Mucosa of stomach (tissue), 1 donor: ENCODE measurements at regions not wholly inside any gene's neighbourhood (a gene's known extent, or its start where the extent isn't known, plus 50 kb on each side); places are given as distances from the start of the nearest gene placed in this dataset.

Experiments used
- H3K27me3 ChIP-seq: one replicate; pipeline ENCODE4 v1.7.0; 2013; ENCODE audit warnings: mild to moderate bottlenecking, low read length; ENCODE audit not compliant: control insufficient read depth, insufficient read depth
- H3K36me3 ChIP-seq: one replicate; pipeline ENCODE4 v1.7.0; 2013; ENCODE audit warnings: low read length; ENCODE audit not compliant: control insufficient read depth, insufficient read depth
- H3K4me1 ChIP-seq: one replicate; pipeline ENCODE4 v1.7.0; 2013; ENCODE audit warnings: mild to moderate bottlenecking, low read length; ENCODE audit not compliant: control insufficient read depth, insufficient read depth
- H3K4me3 ChIP-seq: one replicate; pipeline ENCODE4 v1.7.0; 2013; ENCODE audit warnings: low read length
- H3K9ac ChIP-seq: one replicate; pipeline ENCODE4 v1.7.0; 2013; ENCODE audit warnings: mild to moderate bottlenecking, low read length, moderate library complexity
- H3K9me3 ChIP-seq: one replicate; pipeline ENCODE4 v1.7.0; 2013; ENCODE audit warnings: mild to moderate bottlenecking, low read length, moderate library complexity; ENCODE audit not compliant: control insufficient read depth
- donor health status: Pancreatic carcinoma.

DNA sequence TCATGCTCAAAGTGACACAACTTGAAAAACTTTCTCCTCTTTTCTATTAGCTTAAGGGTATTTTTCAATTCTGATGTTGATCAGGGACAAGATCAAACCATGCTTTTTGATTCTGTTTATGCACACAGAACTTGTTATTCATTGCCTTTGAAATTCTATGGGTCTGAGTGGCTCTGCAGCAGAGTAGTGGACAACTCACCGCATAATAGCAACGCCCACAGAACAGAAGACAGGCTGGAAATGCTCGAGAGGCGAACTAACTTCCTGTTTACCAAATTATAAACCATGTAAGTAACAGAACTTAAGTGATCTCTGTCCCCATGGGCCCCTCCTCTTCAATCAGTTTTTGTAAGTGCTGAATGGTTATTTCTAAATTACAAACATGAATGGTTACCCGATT, 131.2 kb downstream of the CBLN2 start:
- Histone ChIP-seq H3K4me1 (no peaks in the 10 kb centered on the region), H3K9ac (no peak overlapping the region), H3K4me3 (no peak overlapping the region), H3K36me3 (no peaks in the 10 kb centered on the region), H3K27me3 (no peaks in the 10 kb centered on the region), H3K9me3 (no peaks in the 10 kb centered on the region)

DNA sequence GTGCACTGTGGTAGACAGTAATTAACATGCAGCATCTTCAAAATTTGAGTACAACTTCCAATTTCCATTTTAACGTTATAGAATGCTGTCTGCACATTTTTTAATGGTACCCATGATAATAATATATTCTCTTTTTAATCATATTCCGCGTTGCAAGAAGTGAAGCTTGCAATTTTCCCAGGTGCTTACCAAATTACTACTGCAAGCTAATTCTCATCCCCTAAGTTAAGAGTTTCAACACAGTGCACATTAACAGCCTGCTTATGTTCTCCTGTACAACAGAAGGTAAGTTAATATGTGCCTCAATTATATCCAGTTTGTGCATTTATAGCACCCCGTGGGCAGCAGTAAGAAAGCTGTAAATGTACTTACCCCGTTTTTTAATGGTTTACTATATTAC, 132.9 kb downstream of the CBLN2 start:
- Histone ChIP-seq H3K4me1 (no peaks in the 10 kb centered on the region), H3K4me3 (no peak overlapping the region), H3K36me3 (no peaks in the 10 kb centered on the region), H3K27me3 (no peaks in the 10 kb centered on the region), H3K9ac (no peak overlapping the region), H3K9me3 (no peaks in the 10 kb centered on the region)

DNA sequence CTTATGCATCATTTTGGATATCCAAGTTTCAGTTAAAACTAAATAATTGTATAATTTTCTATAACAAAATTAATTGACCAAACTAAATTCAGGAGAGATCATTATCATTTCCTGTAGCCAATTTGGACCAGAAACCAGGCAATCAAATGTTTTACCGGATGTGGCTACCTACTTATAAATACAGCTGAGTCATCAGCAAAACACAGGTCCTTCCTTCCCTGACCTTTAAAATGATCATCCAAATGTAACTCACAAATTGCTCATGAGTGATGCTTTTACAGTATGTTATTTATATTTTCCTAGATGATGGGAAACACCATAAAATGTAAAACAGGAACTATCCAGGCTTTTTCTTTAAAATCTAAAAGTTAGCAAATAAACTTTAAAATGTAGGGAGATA, 133.7 kb downstream of the CBLN2 start:
- H3K9me3 ChIP-seq = no peaks in the 10 kb centered on the region

DNA sequence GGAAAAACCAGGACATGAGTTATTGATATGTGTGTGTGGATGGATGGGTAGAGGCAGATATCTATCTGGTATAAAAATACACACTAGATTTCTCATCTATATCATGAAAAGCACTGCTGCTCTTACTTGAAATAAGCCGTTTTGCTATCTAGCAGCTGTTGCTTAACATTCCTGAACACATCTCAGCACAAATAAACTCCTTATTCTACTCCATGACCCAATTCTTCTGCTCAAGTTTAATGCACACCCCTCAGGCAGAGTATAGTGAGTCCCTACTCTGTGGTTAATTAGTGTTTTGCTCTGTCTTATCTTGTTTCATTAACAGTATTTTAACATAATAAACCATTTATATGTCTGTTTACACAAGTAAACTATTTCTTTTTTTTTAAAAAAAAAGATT, 134.2 kb downstream of the CBLN2 start:
- Histone ChIP-seq H3K36me3 (no peaks in the 10 kb centered on the region), H3K9me3 (no peaks in the 10 kb centered on the region)

More for the DNA sequence above, 133.7 kb downstream of the CBLN2 start:
- Histone ChIP-seq H3K4me1 (no peaks in the 10 kb centered on the region), H3K9ac (no peak overlapping the region), H3K27me3 (no peaks in the 10 kb centered on the region), H3K4me3 (no peak overlapping the region), H3K36me3 (no peaks in the 10 kb centered on the region)

DNA sequence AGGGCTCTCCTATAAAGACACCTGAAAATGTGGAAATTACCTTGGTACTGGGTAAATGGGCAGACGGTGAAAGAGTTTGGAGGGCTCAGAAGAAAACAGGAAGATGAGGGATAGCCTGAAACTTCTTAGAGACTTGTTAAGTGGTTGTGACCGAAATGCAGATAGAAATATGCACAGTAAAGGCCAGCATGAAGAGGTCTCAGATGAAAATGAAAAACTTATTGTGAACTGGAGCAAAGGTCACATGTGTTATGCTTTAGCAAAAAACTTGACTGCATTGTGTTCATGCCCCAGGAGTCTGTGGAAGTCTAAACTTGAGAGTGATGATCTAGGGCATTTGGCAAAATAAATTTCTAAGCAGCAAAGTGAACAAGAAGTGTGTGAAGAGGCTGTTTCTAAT, 137.1 kb downstream of the CBLN2 start:
- H3K36me3 ChIP-seq = no peaks in the 10 kb centered on the region
- H3K9me3 ChIP-seq = no peaks in the 10 kb centered on the region
- no peak overlapping the region for H3K9ac ChIP-seq
- no peaks in the 10 kb centered on the region for H3K27me3 ChIP-seq
- H3K4me1 ChIP-seq = no peaks in the 10 kb centered on the region
- no peak overlapping the region for H3K4me3 ChIP-seq

More for the DNA sequence above, 134.2 kb downstream of the CBLN2 start:
- Histone ChIP-seq H3K4me1 (no peaks in the 10 kb centered on the region), H3K4me3 (no peak overlapping the region), H3K9ac (no peak overlapping the region), H3K27me3 (no peaks in the 10 kb centered on the region)

DNA sequence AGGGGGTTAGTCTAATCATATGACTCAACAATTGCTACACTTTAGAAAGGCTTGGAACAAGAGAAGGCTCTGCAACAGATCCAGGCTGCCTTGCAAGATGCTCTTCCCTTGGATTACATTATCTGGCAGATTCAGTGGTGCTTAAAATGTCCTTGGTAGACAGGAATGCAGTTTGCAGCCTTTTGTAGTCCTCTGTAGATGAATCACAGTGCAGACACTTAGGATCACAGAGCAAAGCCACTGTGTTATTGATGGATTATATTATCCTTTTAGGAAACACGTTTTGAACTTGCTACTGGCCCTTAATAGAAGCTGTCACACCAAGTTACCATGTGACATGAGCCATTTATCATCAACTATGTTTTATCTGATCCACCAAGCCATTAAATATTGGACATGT, 152.2 kb downstream of the CBLN2 start:
- Histone ChIP-seq H3K4me3 (no peak overlapping the region), H3K36me3 (no peaks in the 10 kb centered on the region), H3K4me1 (no peaks in the 10 kb centered on the region), H3K9me3 (no peaks in the 10 kb centered on the region), H3K9ac (no peak overlapping the region), H3K27me3 (no peaks in the 10 kb centered on the region)

DNA sequence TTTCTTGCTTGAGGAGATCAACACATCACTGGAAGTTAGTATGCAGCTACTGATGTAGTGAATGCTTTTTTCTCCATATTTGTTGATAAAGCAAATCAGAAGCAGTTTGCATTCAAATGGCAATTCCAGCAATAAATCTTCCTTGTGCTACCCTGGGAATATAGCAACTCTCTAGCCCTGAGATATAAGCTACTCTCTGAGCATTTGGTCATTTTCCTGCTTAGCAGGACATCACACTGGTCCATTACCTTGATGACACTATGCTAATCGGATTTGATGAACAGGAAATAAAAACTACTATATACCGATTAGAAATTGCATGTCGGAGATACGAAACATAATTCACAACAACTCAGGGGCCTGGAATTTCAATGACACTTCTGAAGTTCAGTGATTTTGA, 152.7 kb downstream of the CBLN2 start:
- H3K4me3 ChIP-seq = no peak overlapping the region
- no peak overlapping the region for H3K9ac ChIP-seq
- H3K9me3 ChIP-seq = no peaks in the 10 kb centered on the region
- H3K36me3 ChIP-seq = no peaks in the 10 kb centered on the region
- H3K27me3 ChIP-seq = no peaks in the 10 kb centered on the region
- no peaks in the 10 kb centered on the region for H3K4me1 ChIP-seq

DNA sequence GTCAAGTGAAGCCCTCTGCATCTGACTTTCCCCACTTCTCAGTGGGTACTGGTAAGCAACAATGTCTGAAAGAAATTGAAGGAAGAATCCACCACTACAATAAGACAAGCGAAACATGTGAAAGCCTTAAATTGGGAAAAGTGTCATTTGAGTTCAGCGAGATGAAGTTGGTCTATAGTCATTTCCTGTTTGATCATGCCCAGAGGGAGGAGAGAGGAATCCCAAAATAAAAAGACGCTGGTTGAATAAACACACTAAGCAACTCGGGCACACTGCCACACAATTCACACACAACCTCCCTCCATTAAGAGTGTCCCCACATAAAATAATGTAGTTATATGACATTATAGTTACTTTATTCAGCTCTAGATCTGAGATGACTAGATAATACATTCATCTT, 166.1 kb downstream of the CBLN2 start:
- Histone ChIP-seq H3K4me1 (no peaks in the 10 kb centered on the region), H3K27me3 (no peaks in the 10 kb centered on the region), H3K4me3 (no peak overlapping the region), H3K36me3 (no peaks in the 10 kb centered on the region), H3K9me3 (no peaks in the 10 kb centered on the region), H3K9ac (no peak overlapping the region)

DNA sequence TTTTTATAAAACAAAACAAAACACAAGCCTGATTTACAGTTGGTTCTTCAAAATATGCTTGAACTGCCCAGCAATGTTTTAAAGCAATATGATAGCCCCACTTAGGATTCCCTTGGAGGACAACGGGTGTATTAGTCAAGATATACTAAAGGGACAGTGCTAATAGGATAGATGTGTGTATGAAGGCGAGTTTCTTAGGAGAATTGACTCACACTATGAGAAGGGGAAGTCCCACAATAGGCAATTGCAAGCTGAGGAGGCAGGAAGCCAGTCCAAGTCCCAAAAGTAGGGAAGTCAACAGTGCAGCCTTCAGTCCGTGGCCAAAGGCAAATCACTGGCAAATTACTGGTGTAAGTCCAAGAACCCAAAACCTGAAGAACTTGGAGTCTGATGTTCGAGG, 167.9 kb downstream of the CBLN2 start:
- Histone ChIP-seq H3K9ac (no peak overlapping the region), H3K4me1 (no peaks in the 10 kb centered on the region), H3K36me3 (no peaks in the 10 kb centered on the region), H3K27me3 (no peaks in the 10 kb centered on the region), H3K9me3 (no peaks in the 10 kb centered on the region), H3K4me3 (no peak overlapping the region)

DNA sequence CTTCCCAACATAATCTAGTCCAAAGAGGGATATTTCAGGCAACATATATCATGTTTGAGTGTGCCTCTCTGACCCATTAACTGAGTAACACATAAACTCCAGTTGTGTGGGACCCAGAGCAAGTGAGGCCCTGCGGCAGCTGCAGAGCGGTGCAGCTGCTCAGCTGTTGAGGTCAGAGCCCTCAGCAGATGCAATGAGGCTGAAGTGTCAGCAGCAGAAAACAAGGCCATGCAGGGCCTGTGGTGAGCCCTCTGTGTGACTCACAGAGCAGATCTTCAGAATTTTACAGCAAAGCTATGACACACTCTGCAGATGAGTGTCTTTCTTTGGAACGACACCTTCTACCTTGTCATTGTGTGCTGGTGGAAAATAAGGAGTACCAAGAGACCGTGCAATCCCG, 168.5 kb downstream of the CBLN2 start:
- Histone ChIP-seq H3K4me3 (no peak overlapping the region), H3K9me3 (no peaks in the 10 kb centered on the region), H3K4me1 (no peaks in the 10 kb centered on the region)

DNA sequence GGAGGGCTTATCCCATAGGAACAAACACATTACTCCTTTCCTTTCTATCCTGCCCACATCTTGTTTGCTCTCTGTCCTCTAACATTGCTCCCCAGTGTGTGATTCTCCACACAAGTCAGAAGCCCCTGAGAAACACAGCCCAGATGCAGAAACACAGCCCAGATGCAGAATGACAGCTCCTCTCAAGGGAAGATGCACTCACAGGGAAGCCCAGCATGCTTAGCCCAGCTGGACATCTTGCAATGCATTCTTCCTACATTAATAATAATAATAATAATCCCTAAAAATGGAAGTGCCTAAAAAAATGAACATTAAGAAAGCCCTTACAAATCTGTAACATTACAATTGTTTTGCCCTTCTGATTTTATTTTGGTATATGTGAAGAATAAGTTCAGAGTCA, 172.1 kb downstream of the CBLN2 start:
- Histone ChIP-seq H3K36me3 (no peaks in the 10 kb centered on the region), H3K9me3 (no peaks in the 10 kb centered on the region), H3K9ac (no peak overlapping the region), H3K4me1 (no peaks in the 10 kb centered on the region), H3K4me3 (no peak overlapping the region), H3K27me3 (no peaks in the 10 kb centered on the region)

More for the DNA sequence above, 168.5 kb downstream of the CBLN2 start:
- Histone ChIP-seq H3K9ac (no peak overlapping the region), H3K36me3 (no peaks in the 10 kb centered on the region), H3K27me3 (no peaks in the 10 kb centered on the region)

DNA sequence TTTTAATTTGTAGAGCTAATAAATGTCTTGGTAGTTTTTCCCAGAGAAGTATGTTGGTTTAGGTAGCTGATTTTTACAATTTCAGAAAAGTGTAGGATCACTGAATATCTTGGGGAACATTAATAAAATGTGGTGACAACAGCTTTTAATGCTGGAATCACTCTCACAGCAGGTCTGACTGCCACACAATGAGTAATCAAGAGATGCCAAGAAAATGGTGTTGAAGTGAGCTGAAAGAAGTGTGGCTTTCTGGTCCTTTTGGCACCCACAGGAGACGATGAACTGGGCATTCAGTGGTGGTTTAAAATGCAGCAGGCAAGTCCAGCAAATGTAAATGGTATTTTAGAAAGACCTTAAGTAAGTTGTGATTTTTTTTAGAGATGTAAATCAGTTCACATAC, 175.8 kb downstream of the CBLN2 start:
- H3K4me1 ChIP-seq = no peaks in the 10 kb centered on the region
- no peak overlapping the region for H3K4me3 ChIP-seq
- no peak overlapping the region for H3K9ac ChIP-seq
- H3K27me3 ChIP-seq = no peaks in the 10 kb centered on the region
- H3K36me3 ChIP-seq = no peaks in the 10 kb centered on the region
- H3K9me3 ChIP-seq = no peaks in the 10 kb centered on the region

DNA sequence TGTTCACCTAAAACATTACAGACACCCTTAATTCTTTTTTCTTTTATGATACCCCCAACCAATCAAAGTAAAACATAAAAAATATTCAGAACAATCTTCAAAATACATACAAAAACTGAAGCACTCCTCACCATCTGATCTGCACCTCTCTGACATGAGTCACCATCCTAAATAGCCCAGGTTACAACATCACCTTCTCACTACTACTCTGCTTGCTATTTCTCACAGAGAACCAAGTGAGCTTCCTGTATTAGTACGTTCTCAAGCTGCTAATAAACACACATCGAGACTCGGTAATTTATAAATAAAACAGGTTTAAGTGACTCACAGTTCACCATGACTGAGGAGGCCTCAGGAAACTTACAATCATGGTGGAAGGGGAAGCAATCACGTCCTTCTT, 183.5 kb downstream of the CBLN2 start:
- H3K4me3 ChIP-seq = no peak overlapping the region
- H3K36me3 ChIP-seq = no peaks in the 10 kb centered on the region
- H3K27me3 ChIP-seq = no peaks in the 10 kb centered on the region

More for the DNA sequence above, 183.5 kb downstream of the CBLN2 start:
- Histone ChIP-seq H3K9ac (no peak overlapping the region), H3K4me1 (no peaks in the 10 kb centered on the region), H3K9me3 (no peaks in the 10 kb centered on the region)
